ENCODE measurements at regions not wholly inside any gene's neighbourhood (a gene's known extent, or its start where the extent isn't known, plus 50 kb on each side); places are given as distances from the start of the nearest gene placed in this dataset.

DNA sequence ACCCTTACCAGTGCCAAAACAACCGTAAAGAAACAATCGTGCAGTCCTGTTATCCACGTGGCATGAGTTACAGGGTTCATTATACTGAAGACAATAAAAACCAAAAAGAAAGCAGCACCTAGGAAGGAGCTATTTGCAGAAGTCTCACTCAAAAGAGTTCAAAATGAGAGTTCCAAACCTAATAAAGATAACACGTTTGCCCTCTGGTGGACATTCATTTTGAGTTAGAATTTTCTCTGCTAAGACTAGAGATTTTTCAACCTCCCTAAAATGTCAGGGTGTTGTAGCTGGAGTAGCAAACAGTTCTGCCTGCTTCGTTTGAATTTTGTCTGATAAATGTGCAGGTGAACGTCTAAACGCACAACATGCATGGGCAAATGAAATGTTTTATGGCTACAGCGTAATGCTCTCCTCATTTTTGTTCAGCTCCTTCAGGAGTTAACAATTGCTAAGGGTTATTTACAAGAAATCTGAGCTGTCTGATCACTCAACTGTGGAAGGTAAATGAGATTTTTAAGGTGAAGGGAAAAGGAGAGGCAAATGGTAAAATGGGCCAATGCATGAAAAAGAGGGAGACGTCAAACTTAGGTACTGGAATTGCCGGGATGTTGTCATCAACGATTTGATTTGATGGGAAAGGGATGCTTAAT is 1067.9 kb upstream of the EEF2KMT start:
- no peak for DNase-seq

DNA sequence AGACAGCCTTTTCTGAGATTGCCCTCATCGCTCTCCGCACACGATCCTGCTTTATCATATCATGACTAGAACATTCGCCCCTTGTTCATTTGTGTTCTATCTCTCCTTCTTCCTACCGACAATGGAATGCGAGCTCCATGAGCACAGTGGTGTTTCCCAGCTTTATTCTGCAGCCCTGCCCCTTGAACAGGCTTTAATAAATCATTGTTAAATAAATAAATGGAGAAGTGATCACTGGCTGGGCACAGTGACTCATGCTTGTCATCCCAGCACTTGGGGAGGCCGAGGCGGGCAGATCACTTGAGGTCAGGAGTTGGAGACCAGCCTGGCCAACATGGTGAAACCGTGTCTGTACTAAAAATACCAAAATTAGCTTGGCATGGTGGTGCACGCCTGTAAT is 1063.3 kb upstream of the EEF2KMT start:
- no peak for DNase-seq

DNA sequence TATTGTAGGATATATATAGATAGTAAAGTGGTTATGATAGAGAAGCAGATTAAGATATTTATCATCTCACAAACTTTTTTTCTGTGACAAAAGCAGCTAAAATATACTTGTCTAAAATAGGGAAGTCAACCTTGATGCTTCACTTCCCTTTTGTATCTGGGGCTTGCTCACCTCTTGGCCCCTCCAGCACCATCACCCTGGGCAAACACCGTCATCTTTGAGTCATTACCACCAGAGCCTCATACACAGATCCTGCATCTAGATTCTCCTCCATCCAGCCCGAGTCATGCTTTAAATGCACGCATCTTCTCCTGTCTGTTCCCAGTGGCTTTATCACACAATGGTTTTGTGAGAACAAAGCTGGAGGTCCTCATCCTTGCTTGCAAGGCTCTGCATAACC is 1062.7 kb upstream of the EEF2KMT start:
- no peak for DNase-seq

DNA sequence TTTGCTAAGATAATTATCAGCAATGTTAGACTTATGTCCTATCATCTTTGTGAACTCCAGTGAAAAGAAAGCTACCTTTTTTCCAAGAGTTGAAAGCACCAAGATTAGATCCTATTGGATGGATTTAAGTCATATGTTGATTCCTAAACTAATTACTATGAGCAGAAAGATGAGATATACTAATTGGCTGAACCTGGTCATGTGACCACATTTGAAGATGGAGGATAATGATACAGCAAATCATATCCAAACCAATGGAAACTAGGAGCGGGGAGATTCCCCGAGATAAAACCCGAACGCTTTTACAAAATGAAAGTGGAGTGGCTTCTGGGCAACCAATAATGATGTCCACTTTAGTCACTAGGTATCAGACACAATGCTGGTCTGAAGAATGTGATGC is 1060.2 kb upstream of the EEF2KMT start:
- DNase-seq, result no peak

DNA sequence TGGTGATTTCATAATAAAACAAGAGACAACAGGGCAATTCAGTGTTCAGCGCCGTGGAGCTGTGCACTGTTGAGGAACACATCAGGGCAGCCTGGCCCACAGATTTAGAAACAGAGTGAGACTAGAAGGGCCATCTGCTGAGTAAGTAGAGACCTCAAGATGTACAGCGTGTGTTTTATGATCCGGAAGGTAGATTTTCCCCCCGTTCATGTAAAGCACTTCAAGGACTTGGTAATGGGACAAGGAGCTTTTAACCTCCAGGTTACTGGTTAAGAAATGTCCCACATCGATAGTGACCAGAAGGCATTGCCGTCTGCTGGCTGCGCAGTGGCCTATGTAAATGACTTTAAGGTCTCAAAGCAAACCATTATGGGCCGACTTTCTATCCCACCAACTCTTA is 1057.7 kb upstream of the EEF2KMT start:
- no peak for DNase-seq

DNA sequence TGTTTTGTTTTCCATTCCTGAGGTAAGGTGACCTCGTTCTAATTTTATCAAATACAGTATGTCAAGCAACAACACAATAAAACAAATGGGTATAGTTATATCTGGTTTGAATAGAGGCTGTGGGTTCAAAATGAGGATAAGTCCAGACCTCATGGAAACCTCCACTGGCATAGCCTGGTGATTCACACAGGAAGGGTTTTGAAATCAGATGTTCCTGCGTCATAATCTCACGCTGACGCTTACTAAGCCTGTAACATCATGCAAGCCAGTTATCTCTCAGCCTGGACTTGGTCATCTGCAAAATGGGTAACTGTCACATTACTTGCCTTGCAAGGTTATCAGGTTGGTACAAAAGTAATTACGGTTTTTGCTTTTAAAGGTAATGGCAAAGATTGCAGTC is 1056.3 kb upstream of the EEF2KMT start:
- DNase-seq, result no peak

DNA sequence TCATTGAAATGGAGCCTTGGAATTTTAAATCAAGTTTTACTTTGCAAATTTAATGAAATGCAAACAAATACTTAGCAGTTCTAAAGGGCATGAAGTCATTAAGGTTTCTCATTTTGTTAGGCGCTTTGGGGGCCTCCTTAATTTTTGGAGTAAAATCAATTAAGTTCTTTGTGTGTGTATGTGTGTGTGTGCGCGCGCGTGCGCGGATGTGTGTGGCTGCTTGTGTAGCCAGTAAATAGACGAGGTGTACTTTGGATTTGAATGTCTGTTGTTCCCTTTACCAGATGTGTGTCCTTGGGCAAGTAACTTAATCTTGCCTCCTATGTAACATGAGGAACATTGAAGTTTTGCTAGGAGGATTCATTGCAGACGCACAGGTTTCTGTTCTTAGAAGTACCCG is 1051.4 kb upstream of the EEF2KMT start:
- no peak for DNase-seq

DNA sequence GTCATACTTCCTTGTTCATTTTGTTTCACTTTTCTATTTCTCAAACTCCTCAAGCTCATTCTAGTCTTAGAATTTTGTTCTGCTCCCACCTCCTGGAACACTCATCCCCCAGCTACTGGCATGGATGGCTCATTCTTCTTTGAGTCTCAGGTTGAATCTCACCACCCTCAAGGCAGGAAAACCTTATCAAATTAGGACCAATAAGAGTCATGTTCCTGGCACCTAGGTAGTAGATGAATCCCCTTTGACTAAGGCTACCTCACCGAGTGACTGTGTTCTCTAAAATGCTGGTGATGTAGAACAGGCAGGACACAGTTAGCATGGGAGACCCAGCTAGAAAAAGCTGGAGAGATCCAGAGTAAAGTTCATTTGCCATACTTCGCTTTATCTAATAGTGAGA is 1050.8 kb upstream of the EEF2KMT start:
- DNase-seq, result no peak

DNA sequence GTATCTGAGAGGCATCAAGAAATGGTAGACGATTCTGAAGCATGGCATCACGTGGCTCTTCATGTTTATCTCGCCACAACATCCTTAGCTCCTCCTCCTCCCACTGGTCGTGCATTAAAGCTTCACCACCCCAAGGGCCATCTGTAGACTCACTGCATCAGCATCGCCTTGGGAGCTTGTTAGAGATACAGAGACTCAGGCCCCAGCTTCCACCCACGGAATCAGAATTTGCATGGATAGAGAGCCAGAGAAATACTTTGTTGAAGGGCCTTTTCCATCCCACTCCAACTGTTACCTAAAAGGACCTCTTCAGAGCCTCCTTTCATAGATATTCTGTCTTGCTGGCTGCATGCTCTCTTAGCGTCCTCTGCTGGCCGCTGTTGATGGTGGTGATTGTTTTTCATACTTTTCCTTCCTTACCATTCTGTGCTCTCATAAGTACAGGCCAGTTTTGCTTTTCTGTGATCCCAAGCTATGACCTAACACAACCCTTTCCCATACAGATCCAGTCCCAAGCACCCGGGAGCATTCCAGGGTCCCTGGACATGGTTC is 1049.4 kb upstream of the EEF2KMT start:
- no peak for DNase-seq

DNA sequence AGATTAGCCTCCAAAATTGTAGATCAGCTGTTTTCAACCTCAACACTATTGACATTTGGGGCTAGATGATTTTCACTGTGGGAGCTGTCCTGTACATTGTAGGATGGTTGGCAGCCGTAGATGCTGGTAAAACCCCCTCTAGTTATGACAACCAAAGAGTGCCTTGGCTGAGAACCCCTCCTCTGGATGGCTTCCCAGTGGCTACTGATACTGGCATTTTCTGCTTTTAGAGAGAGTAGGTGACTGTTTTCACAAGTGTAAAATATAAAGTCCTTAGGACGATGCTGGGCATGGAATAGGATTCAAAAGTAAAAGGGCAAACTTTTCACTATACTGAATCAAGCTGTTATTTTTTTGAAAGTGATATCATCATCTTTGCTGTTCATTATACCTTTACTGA is 1048.8 kb upstream of the EEF2KMT start:
- DNase-seq, result no peak

DNA sequence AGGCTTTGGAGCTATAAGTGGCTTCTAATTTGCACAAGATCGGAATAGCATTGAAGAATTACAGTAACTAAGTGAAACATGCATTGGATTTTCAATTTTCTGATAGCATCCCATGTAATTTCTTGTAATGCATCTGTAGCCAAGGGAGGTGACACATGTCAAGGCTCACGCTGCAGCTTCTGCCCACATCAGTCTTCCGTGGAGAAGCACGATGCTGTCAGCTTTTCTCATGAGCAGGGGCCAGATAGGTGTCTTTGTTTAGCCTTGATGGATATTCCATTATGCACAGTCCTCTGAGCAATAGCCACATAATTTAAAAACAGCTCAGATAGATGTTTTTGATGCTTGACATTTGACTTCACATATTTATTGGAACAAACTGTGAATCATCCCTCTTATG is 1046.9 kb upstream of the EEF2KMT start:
- DNase-seq, result no peak

DNA sequence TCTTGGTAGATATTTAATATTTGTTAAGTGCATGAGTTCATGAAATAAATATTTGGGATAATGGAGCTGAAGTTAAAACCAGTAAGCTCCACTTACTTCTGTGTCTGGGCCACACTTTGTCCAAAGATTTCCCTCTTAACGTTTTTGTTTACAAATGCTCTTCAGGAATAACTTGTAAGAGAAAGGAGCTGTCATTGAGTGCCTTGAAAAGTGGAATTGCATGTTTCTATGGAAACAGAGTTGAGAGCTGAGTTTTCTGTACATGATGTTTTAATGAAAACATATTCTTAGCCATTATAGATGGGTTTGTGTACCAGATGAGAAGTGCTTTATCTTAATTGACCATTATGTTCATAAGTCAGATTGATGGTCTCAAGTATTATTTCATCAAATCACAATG is 1045.4 kb upstream of the EEF2KMT start:
- no peak for DNase-seq

DNA sequence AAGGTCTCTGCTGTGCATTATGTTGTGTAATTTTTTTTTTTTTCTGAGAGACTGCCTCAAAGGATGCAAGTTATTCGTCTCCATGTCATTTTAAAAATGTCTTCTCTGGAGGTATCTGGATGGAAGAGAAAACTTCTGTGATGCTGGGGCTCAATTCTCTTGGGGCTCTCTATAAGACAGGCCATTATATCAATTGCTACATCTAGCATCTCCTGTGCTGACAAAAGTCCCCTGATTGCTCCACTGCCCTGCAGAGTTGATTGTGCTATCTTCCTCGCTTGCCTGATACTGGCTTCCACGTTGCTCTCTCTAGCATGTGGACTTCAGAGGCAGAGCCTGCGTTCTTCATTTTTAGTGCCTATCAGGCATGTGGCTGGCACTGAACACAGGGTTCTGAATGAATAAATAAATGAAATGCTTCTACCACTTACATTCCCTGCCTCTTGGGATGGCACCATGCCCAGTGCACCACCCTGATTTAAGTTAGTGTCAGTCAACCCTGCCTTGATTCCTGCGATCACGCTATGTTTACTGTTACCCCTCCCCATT is 1035.5 kb upstream of the EEF2KMT start:
- DNase-seq, result no peak

DNA sequence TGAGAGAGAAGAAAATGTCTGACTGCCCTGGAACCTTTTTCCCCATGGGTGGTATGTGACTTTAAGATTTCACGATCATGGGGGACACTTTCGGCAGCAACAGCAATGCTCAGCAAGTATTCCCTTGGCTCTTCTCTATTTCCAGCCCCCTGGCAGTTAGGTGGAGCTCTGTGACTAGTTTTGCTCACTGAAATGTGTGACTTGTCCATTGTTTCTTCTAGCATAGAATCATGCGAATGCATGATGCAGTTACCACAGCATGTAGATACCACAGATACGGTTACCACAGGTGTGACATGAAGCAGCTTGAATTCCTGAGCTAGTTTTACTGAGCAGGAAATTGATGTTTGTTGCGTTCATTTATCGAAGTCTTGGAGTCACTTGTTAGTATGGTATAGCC is 1034.5 kb upstream of the EEF2KMT start:
- no peak for DNase-seq

DNA sequence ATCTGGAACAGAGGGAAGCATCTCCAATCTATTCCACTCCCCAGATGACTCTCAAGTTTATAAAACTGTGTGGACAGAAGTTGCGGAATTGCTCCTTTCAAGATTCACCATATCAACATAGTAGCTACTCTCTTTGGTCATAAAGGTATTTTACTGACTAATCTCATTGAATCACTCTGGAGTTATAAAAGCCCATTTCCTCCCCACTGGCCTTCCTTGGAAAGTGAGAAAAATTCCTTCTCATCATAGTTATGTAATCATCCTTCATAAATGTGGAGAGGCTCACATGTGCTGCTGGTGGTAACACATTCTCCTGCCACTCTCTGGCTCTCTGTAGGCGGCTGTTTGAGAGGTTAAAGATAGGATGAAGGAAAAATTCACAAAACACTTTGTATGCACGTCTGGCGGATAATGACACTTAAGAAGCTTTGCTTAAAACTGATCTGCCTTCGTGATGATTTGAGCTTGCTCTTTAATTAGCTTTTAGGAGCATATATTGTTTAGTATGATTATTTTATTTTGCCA is 1034.0 kb upstream of the EEF2KMT start:
- DNase-seq, result no peak

DNA sequence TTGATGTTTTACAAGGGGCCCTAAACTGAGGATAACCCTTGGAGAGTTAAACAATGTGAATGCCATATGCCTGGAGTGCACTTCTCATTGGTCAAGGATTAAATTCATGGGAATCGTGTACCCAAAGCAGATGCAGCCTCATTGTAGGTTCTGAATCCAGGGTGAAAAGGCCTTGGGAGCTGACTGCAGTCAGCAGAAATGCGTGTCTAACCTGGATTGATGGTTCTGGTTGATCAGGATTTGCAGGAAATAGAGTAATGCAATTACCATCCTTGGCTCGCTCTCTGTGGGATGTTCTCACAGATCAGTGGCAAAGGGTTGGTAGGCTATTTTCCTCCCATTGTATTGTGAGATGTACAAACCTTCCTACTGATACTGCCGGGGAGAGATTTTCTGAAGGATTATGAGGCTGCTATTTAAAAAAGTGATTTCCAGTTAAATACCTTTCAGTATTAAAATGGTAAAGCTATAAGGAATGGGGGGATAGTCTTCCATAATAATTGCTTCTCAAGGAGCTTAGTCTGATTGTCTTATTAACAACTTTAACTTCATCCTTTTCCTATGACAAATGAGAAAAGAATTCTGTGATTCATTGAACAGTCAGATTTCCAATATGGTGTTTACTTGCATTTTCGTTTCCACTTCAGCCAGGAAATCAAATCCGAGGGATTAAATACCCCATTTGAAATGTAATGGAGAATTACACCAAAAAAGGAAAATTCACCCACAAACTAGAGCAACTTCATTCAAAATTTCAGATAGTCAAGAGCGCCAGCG is 1028.1 kb upstream of the EEF2KMT start:
- no peak for DNase-seq

DNA sequence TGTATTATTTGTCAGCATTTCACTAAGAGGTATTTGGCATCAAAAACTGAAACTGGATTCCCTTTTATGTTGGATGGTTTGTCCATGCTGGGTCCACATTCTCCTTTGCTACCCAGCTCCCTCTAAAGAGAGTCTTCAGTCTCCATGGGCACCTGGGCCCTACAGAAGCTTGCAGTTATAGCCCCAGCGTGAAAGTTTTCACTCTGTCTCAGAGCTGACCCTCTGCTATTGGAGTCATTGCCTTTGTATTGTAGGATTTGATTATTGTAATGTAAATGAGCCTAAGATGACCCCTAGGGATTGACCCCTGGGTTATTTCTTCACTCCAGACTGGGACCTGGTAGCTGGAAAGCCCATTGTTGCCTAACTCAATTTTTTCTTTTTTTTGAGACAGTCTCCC is 1026.5 kb upstream of the EEF2KMT start:
- no peak for DNase-seq

DNA sequence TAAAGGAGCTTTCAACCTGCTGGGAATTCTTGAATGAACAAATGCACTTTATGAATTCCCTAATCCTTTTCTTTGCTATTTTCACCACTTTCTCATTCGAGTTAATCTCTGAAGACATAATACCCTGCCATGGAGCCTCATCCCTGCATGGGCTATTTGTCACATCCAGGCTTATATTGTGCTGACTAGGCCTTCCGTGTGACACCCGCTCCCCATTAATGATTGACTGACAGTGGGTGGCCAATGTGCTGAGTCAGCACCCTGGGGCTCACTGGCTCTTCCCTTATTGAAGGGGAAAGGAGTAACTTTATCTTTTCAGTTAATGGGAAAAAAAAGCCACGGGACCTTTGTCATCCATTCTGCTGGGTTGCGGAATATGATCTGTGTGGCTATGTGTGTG is 1024.8 kb upstream of the EEF2KMT start:
- no peak for DNase-seq

DNA sequence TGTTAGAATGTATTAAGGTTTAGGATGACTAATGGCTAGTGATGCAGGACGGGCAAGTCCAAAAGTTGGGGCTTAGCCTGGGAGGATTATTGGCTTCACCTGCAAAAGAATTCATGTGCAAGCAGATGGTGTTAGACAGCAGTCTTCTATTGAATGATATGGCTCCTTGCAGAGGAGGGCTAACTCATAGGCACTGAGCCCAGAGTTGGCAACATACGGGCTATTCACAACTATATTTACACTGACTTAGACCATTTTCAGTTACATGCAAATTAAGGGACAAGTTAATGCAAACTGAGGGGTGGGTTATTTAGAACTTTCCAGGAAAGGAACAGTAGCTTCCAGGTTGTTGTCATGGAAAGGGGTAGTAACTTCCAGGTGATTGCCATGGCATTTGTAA is 1017.1 kb upstream of the EEF2KMT start:
- DNase-seq, result no peak

DNA sequence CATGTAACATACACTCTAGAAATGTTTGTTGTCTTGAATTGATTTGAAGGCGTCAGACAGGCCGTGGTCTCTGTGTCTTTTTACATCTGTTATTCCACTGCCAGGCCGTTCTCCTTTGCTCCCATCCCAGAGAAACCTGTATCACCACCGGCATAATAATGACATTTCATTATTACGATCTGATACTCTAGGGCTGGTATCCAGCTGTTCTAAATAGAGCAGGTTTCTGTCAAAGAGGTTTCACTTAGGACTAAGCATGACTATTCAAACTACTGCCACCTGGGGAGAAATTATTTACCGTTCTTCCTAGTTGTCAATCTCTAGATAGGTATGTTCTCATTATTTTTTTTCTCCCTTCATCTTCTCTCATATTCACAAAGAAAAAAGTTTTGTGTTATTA is 1016.2 kb upstream of the EEF2KMT start:
- DNase-seq, result no peak

DNA sequence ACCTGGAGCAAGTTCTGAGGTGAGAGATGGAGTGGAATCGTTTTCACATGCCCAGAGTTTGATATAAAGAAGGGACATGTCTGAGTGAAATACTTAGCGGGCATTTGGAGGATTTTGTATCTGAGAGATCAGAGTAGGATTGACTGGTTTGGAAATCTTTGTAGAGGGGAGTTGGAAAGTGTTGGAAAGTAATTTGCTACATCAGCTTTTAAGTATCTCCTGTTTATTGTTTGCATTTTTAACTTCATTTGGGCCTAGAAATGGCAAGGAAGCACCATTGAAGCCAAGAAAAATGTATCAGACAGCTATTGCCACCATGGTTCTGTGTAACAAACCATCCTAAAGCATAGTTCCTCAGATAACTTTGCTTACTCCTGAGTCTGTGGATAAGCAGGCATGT is 1015.1 kb upstream of the EEF2KMT start:
- no peak for DNase-seq

DNA sequence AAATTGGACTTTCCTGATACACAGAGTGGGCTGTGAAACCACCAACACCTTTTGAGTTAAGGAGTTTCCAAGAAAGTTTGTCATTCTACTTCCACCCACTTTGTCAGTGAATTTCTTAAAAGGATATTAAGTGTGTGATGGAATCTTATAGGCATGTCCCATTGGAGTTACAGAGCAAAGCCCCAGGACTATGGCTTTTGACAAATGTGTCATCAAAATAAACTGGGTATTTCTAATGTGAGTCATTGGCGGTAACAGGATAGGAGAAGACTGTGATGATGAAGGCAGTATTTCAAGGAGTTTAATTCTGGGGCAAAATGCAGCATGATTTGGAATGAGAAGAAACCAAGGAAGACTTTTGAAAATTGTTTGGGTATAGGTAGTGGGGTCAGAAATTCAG is 1013.8 kb upstream of the EEF2KMT start:
- no peak for DNase-seq

DNA sequence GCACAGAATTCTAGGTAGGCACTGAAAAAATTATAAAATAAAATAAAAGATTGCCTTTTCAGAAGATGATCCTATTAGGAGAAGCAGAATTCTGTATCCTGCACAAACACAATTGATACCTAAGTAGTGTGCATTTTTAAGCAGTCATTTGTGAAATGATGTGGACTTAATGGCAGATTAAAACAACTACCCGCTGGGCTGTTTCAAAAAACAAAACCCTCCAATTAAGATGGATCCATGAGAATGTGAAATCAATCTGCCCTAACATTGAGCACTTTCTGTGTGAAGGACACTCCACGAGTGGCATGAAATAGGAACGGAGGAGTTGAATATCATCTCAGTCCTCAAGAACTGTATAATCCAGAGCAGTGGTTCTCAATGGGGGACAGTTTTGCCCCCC is 1012.8 kb upstream of the EEF2KMT start:
- DNase-seq, result no peak

DNA sequence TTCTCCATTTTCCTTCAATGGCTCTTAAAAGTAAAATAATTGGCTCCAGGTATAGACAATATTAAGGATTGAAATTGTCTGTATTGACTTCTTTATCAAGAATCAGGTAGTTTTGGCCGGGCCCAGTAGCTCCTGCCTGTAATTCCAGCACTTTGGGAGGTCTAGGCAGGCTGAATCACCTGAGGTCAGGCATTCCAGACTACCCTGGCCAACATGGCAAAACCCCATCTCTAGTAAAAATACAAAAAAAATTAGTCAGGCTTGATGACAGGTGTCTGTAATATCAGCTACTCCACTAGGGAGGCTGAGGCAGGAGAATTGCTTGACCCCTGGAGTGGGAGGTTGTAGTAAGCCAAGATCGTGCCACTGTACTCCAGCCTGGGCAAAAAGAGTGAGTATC is 1008.5 kb upstream of the EEF2KMT start:
- DNase-seq, result no peak

Measured in activated gamma-delta T cell (primary cell).